DMS114 treated with DMSO at 0.1 percent for 48 hours (cell line): ENCODE measurements at regions not wholly inside any gene's neighbourhood (a gene's known extent, or its start where the extent isn't known, plus 50 kb on each side); places are given as distances from the start of the nearest gene placed in this dataset.
"Not testable (repeated sequence)": the region's sequence is repeated elsewhere in the genome, so short reads cannot be mapped to it uniquely, and the experiment has no call there.

Experiments
- DNase-seq: peaks from one replicate; lab custom pipeline; 2025; ENCODE audit not compliant: unreplicated experiment; lab: John Stamatoyannopoulos, UW

DNA sequence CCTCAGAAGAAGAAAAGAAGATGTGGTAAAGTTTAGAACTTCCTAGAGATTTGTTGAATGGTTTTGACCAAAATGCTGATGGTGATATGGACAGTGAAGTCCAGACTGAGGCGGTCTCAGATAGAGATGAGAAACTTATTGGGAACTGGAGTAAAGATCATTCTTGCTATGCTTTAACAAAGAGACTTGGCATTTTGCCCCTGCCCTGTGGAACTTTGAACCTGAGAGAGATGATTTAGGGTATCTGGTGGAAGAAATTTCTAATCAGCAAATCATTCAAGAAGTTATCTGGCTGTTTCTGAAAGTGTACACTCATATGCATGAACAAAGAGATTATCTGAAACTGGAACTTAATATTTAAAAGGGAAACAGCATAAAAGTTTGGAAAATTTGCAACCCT is 505.2 kb downstream of the NSUN3 start:
- no peak for DNase-seq

DNA sequence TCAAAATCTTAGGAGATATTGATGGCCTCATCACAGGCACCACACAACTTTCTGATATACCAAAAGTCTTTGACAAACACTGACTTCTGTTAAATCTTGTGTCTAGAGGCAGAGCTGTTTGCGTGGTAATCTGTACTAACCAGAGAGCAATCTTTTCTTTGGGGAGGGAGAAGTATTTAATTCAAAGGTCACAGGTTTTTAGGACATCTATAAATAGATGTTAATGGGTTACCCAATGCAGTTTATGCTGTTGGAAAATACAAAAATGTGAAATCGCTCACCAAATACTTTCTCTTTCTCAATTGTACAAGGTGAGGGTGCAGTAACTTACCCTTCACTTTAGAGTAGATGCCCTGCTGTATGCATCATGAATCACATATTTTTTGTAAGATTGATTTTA is 510.5 kb downstream of the NSUN3 start:
- DNase-seq = no peak

- no peak for DNase-seq
These were observed 524.4 kb downstream of the NSUN3 start for GRCh38 chr3:94587291-94587690.

DNA sequence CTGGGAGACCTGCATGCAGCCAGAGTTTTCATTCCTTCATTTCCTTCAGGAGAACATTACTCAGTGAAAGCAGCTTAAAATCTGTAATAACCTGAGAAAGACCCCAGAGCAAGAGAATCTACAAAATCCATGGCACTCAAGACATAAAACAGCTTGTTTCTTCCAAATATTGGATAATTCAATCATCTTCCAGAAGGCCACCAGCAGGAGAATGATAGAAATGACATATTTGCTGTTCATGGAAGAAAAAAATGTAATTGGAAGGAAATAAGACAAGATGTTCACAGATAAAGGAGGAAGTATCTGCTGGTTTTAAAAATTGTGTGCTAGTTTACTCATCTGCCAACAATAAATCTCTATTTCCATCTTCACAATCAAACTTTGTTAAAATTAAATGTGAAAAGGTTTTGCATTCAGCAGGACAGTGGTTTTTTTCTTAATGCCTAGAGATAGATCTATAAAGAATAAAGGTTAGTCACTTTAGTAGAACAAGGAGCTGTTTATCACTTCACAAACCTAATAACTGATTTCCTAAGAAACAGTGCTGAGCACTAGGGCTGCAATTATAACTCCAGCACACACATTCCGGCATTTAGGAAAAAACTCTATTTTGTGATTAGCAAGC is 530.8 kb downstream of the NSUN3 start:
- no peak for DNase-seq

DNA sequence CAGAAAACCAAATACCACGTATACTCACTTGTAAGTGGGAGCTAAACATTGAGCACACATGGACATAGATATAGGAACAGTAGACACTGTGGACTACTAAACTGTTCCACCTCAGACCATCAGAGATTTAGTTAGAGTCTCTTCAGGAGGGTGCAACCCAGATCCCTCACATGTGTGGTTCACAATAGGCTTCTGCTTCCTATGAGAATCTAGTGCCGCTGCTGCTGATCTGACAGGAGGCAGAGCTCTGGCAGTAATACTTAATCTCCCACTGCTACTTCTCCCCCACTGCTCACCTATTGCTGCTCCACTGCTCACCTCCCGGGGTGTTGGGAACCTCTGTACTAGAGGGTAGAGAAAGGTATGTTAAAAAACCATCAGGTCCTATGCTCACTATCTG is 533.3 kb downstream of the NSUN3 start:
- DNase-seq = no peak

DNA sequence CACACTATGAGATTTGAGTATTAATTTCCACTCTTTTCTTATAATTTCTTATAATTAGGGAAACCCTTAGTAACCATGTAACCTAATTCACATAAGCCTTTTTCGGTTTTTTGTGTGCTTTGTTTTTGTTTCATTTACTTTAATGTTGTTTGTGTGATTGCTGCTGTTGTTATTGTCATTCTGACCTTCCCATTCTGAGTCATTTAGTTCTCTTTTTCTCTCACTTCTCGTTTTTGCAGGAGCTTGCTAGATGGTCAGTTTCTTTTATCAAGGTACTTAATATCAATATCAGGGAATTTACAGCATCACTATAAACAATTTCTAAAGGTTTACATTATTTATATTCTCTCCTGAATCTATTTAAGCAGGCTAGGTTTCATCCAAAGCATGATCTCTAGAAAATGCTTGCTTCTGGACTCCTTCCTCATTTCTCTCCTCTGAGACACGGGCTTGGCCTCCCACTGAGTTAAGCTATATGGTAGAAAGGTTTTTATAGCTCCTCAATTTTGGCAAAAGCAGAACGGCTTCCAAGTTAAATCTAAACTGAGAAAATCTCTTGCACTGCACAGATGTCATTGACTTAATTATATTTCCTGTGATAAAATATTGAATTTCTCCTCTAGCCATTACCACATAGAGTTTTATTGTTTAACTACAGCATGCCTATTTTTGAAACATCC is 534.2 kb downstream of the NSUN3 start:
- DNase-seq = no peak

GRCh38 chr3:94607778-94608177 is 544.9 kb downstream of the NSUN3 start:
- no peak for DNase-seq

DNA sequence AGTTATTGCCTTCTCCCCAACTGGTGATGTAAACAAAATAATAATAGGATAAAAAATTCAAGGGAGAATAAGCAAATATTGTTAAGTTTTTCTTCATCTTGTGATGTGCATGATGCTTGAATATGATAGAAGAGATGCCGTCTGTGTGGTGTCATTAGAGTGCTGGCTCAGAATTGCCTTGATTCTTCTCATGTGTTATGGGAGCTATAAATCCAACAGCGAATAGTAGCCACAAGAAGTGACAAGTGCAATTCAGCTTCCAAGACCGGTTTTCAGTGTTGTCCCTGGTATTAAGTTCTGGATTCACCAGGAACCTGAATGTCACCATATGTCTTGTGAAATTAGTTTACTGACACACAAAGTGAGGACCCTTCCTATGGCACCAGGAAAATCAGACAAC is 547.0 kb downstream of the NSUN3 start:
- no peak for DNase-seq

GRCh38 chr3:94611596-94611995 is 548.7 kb downstream of the NSUN3 start:
- no peak for DNase-seq

DNA sequence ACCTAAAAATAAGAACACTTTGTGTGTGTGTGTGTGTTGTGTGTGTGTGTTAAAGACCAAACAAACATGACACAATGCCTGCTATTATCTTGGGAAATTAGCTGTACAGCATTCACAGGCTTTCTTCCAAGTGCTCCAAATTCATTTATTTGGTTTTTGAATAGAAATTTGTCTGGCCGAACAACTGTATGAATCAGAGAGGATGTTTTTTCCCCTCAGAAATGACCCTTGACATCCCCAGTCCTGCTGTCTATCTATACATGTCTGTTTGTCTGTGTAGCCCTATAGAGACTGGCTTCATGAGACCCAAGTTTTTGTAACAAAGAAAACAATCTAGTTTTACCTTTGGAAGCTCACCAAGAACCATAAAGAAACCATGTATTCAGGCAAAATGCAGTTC is 549.8 kb downstream of the NSUN3 start:
- no peak for DNase-seq

DNA sequence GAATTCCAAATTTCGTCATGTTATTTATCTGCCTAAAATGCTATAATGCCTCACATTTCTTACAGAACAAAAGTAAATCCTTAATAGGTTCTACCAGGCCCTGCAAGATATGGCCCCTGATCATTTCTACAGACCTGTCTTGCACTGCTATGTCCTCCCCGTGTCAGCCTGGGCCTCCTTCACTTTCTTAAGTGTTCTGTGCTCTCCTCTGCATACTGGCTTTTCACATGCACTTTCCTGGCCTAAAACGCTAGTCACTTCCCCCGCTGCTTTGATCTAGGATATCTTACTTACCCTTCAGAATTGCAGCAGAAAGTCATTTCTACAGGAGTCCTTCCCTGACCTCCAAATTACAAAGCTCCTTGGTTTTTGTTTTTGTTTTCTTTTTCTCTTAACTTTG is 551.3 kb downstream of the NSUN3 start:
- DNase-seq = no peak

GRCh38 chr3:94615275-94616065 is 552.6 kb downstream of the NSUN3 start:
- DNase-seq = no peak

GRCh38 chr3:94616833-94617232 is 554.0 kb downstream of the NSUN3 start:
- no peak for DNase-seq

GRCh38 chr3:94617312-94617711 is 554.5 kb downstream of the NSUN3 start:
- no peak for DNase-seq

- DNase-seq = no peak
These were observed 556.8 kb downstream of the NSUN3 start for GRCh38 chr3:94619643-94620042.

DNA sequence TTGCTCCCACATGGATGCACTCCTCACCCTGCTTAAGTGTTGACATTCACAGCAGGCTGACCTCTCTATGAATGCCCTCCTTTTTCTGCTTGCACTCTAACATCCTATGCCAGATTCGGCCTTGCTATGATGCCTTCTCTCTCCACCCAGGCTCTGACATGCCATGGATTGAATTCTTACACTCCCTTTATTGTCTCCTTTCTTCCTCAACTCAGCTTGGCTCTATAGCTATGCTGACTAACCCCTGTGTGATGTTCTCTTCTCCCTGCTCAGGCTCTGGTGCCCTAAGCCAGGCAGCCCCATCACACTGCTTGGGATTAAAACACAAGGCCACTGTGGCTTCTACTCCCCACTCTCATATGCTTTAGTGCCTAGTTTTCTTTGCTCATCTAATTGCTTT is 563.7 kb downstream of the NSUN3 start:
- no peak for DNase-seq

DNA sequence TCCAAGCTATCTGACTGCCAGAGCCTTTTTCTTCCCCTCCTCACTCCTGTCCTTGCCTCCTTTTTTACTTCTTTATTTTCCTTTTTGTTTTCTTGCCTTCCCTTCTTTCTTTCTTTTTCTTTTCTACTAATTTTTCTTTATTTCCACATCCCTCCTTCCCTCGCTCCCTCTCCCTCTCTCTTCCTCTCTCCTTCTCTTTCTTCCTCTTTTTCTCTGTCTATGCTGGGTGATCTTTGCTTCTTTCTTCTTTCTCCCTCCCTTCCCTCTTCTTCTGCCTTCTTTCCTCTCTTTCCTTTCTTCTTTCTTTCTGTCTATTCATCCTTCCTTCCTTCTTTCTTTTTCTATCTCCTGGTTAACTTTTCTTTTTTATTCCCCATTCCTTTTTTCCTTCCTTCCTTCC is 564.8 kb downstream of the NSUN3 start:
- no peak for DNase-seq

DNA sequence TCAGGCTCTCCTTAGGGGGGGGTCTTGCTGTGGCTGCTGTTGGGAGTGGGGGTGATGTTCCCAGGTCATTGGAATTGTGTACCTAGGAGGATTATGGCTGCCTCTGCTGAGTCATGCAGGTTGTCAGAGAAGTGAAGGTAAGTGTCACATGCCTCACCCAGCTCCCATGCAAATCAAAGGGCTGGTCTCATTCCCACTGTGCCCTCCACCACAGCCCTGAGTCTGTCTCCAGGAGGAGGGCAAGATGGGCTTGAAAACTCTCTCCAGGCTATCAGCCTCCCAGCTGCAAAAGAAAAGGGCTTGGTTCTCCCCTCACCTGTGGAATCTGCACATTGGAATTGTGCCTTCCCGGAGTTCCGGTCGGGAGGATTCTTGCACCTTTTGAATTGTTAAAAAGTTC is 580.5 kb downstream of the NSUN3 start:
- no peak for DNase-seq

DNA sequence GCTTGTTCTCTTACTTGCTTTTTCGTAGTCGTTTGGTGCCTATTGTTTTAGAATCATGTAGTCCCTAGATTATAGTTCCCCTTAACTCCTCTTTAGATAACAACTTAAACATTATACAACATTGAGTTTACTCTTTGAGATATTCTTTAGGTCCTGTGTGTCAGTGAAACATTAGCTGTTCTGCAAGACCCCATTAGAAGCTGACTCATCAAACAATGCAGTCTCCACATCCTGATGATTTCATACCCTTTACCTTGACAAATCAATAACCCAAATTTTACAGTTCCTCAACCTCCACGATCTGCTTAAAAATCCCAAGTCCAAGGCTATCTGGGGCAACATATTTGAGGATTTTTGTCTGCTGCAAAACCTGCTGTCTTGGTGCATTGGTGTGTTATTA is 582.9 kb downstream of the NSUN3 start:
- no peak for DNase-seq

DNA sequence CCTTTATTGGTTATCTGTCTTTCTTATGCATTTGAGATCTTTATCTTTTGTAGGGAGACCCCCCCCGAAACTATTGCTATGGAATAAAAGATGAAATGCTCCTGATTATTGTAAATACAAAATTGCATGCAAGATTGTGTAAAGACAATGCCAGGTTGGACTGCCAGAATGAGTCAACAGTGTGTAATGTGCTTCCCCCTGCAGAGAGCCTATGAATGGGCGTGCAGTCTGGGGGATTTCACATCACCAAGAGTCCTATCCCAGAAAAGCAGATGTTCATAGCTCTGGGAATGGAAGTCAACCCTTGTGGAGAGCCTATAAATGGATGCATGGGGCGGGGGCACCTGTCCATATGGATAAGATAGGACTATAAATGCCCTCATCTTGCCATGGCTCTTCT is 584.3 kb downstream of the NSUN3 start:
- DNase-seq = no peak

DNA sequence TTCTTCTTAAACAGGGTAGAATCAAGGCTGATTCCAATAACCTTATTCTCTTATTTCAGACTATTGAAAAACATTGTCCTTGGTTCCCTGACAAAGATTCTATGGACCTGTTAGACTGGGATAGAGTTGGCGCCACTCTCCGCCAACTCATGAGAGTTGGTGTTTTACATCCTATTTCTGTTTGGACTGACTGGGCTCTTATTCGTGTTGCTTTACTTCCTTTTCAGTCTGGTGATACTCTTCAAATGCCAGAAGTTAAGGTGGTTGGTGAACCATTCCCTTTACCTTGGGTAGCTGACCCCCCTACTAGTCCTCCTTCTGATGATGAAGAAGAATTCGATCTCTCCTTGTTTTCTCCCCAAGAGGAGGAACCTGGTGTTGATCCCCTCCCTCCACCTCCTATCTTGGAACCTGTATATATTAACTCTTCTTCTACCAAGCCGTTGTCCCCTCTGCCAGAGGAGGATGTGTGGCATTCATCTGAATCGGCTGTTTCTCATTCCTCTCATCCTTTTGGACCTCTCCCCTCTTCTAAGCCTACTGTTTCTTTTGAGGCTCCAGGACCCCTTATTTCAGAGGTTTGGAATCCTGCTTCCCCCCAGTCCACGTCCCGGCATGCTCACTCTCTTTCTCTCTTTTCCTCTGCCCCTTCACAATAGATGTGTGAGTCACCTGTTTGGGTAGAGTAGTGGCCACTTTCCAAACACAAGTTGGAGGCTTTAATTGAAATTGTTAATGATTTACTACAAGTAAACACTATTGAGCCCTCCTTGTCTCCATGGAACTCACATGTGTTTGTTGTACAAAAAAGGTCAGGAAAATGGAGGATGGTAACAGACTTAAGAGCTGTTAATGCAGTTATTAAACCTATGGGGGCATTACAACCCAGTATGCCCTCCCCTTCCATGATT is 585.7 kb downstream of the NSUN3 start:
- DNase-seq = not testable (repeated sequence)
